OCI-LY7 (cell line): ENCODE measurements at regions not wholly inside any gene's neighbourhood (a gene's known extent, or its start where the extent isn't known, plus 50 kb on each side); places are given as distances from the start of the nearest gene placed in this dataset.

Source experiments
- BruUV-seq: library from RNA; stranded (reverse); fragments of 400-500 nt; replicated peaks from 2 replicates; lab custom pipeline; 2021; lab: Mats Ljungman, UMichigan
- CTCF ChIA-PET: fragments of 300-600 bp; sonication (Branson Sonifier 250); formaldehyde crosslinking; loops from one replicate; lab custom pipeline; 2022; ENCODE audit warnings: antibody characterized with exemption; ENCODE audit not compliant: unreplicated experiment; lab: Charles Lee
- POLR2A ChIA-PET: fragments of 300-600 bp; sonication (Branson Sonifier 250); formaldehyde crosslinking; loops from one replicate; lab custom pipeline; 2022; ENCODE audit warnings: antibody characterized with exemption; lab: Charles Lee
- DNase-seq: peaks from one replicate; pipeline ENCODE4 v3.0.0-alpha.2; 2015; ENCODE audit warnings: low spot score
- H2AFZ ChIP-seq: fragments of 200-600 bp; sonication (generic), shearing (Covaris generic); 2 replicates; pipeline ENCODE4 v1.6.1; 2014; ENCODE audit warnings: mild to moderate bottlenecking, antibody characterized with exemption, low read length, moderate library complexity
- H3K27ac ChIP-seq: fragments of 200-600 bp; sonication (generic); 2 replicates; pipeline ENCODE4 v1.5.1; 2014; ENCODE audit warnings: mixed run types, low read depth, mild to moderate bottlenecking, moderate library complexity, low read length, inconsistent platforms; ENCODE audit not compliant: poor library complexity, severe bottlenecking
- H3K36me3 ChIP-seq: fragments of 200-600 bp; sonication (generic); 2 replicates; pipeline ENCODE4 v1.6.1; 2014; ENCODE audit warnings: mild to moderate bottlenecking, antibody characterized with exemption, low read length, moderate library complexity, mixed read lengths; ENCODE audit not compliant: insufficient read depth
- H3K4me1 ChIP-seq: fragments of 200-600 bp; sonication (generic); 2 replicates; pipeline ENCODE4 v1.5.1; 2014; ENCODE audit warnings: mild to moderate bottlenecking, low read length; ENCODE audit not compliant: insufficient read depth, poor library complexity, severe bottlenecking
- H3K4me2 ChIP-seq: fragments of 200-600 bp; sonication (generic); 2 replicates; pipeline ENCODE4 v1.6.1; 2014; ENCODE audit warnings: mild to moderate bottlenecking, low read length
- H3K4me3 ChIP-seq: fragments of 200-600 bp; sonication (generic); 2 replicates; pipeline ENCODE4 v1.5.1; 2014; ENCODE audit warnings: mild to moderate bottlenecking, low read depth, low read length; ENCODE audit not compliant: poor library complexity, severe bottlenecking
- H3K79me2 ChIP-seq: fragments of 200-600 bp; sonication (generic); 2 replicates; pipeline ENCODE4 v1.6.1; 2016; ENCODE audit warnings: low read depth, mild to moderate bottlenecking, low read length, moderate library complexity, mixed read lengths; ENCODE audit not compliant: insufficient read depth
- H3K9me2 ChIP-seq: fragments of 200-600 bp; sonication (generic); 2 replicates; pipeline ENCODE4 v1.6.1; 2016; ENCODE audit warnings: mild to moderate bottlenecking, low read length, mixed read lengths; ENCODE audit not compliant: insufficient read depth
- H3K9me3 ChIP-seq: fragments of 200-600 bp; sonication (generic); 2 replicates; pipeline ENCODE4 v1.6.1; 2014; ENCODE audit warnings: mild to moderate bottlenecking, mixed run types, low read length, mixed read lengths
- H4K20me1 ChIP-seq: fragments of 200-600 bp; sonication (generic); 2 replicates; pipeline ENCODE4 v1.6.1; 2014; ENCODE audit warnings: mild to moderate bottlenecking, antibody characterized with exemption, low read length, moderate library complexity, mixed read lengths; ENCODE audit not compliant: insufficient read depth
- EZH2phosphoT487 ChIP-seq: fragments of 200-600 bp; sonication (generic); IDR thresholded peaks from 2 replicates; pipeline ENCODE4 v1.6.1; 2018; ENCODE audit warnings: low read depth, borderline replicate concordance, mild to moderate bottlenecking, mixed run types, antibody characterized with exemption, low read length, moderate library complexity, mixed read lengths
- intact Hi-C: fragments of 100-400 bp; cut with micrococcal nuclease; formaldehyde crosslinking; loops from one replicate; pipeline ENCODE4 v1.10.0; 2022; ENCODE audit not compliant: unreplicated experiment
- TF ChIP-seq, protein P1 (sequence below): fragments of 200-600 bp; sonication (generic); conservative IDR thresholded peaks from 2 replicates; pipeline ENCODE4 v1.5.1; 2014; ENCODE audit warnings: mild to moderate bottlenecking, antibody characterized with exemption, low read length, moderate library complexity, mixed read lengths

DNA sequence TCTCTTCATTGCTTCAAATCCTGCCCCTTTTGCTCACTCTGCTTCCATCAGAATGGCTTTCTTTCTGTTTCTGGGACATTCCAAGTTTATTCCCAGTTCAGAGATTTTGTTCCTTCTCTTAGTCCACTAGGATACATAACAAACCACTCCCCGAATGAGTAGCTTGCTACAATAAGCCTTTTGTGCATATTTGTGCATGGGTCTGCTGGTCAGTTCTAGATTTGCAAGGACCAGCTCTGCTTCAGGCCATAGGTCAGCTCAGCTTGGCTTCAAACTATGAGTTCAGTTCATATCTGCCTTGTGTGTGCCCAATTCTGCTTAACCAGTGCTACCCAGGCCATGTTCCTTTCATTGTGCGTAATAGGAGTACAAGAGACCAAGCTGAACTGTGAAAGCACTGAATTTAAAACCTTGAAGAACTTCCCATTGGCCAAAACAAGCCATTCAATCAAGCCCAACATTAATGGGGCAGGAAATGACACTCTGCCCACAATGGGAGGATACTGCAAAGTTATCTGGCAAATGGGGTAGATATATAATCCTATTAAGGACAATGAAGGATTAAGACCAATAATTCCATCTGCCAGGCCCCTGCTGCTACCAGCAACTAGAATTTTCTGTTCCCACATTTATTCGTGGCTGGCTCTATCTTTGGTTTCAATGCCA lies 328.8 kb downstream of the PRELID2 start:
- H3K9me3 ChIP-seq, result no peaks in the 10 kb centered on the region
- no peaks in the 10 kb centered on the region for H3K79me2 ChIP-seq
- H3K4me2 ChIP-seq, result no peak overlapping the region
- H3K27ac ChIP-seq, result no peak overlapping the region
- H2AFZ ChIP-seq, result no peak overlapping the region
- no peak for TF ChIP-seq EZH2phosphoT487
- TF ChIP-seq, protein P1, sequence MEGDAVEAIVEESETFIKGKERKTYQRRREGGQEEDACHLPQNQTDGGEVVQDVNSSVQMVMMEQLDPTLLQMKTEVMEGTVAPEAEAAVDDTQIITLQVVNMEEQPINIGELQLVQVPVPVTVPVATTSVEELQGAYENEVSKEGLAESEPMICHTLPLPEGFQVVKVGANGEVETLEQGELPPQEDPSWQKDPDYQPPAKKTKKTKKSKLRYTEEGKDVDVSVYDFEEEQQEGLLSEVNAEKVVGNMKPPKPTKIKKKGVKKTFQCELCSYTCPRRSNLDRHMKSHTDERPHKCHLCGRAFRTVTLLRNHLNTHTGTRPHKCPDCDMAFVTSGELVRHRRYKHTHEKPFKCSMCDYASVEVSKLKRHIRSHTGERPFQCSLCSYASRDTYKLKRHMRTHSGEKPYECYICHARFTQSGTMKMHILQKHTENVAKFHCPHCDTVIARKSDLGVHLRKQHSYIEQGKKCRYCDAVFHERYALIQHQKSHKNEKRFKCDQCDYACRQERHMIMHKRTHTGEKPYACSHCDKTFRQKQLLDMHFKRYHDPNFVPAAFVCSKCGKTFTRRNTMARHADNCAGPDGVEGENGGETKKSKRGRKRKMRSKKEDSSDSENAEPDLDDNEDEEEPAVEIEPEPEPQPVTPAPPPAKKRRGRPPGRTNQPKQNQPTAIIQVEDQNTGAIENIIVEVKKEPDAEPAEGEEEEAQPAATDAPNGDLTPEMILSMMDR, result no peak
- intact Hi-C loops, result no loop called here
- no TSS peak for BruUV-seq
- DNase-seq, result no peak
- H4K20me1 ChIP-seq, result no peaks in the 10 kb centered on the region
- no peak overlapping the region for H3K4me3 ChIP-seq
- ChIA-PET CTCF (no interaction called here), POLR2A (no interaction called here)
- no peaks in the 10 kb centered on the region for H3K36me3 ChIP-seq
- no peaks in the 10 kb centered on the region for H3K9me2 ChIP-seq
- H3K4me1 ChIP-seq, result no peaks in the 10 kb centered on the region

DNA sequence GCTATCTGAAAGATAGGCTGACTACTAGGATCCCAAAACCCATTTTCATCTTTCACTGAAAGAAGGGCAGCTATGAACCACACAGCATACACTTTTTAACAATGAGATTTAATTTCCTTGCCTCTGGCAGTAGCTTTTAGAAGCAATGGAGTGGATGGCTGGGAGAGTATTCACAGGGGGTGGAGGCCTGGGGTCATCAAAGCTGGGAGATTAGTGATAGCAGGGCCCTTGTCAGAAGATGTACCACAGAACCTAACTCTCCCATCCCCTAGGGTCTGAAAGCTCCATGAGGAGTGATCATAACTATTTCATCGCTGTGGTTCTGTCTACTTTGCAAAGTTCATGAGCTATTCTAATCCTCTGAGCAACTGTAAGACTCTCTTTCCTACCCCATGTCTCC lies 332.2 kb downstream of the PRELID2 start:
- no peak overlapping the region for H3K4me2 ChIP-seq
- no peak overlapping the region for H2AFZ ChIP-seq
- H3K27ac ChIP-seq, result no peak overlapping the region
- no peaks in the 10 kb centered on the region for H3K9me3 ChIP-seq
- DNase-seq, result no peak
- intact Hi-C loops, result no loop called here
- H3K4me1 ChIP-seq, result no peaks in the 10 kb centered on the region
- H3K79me2 ChIP-seq, result no peaks in the 10 kb centered on the region
- BruUV-seq, result no TSS peak
- H3K36me3 ChIP-seq, result no peaks in the 10 kb centered on the region
- POLR2A ChIA-PET, result interaction anchor here (0.7 kb wide), 2 partner anchors 46 to 97 kb away, joined by 3 to 4 read pairs; no protein-coding TSS in a partner anchor
- CTCF ChIA-PET, result interaction anchor here (0.5 kb wide), 1 partner anchor 413 kb away, joined by 3 read pairs; no protein-coding TSS in a partner anchor
- H3K4me3 ChIP-seq, result no peak overlapping the region
- no peaks in the 10 kb centered on the region for H4K20me1 ChIP-seq
- no peak for TF ChIP-seq EZH2phosphoT487
- TF ChIP-seq, protein P1, result no peak
- no peaks in the 10 kb centered on the region for H3K9me2 ChIP-seq

DNA sequence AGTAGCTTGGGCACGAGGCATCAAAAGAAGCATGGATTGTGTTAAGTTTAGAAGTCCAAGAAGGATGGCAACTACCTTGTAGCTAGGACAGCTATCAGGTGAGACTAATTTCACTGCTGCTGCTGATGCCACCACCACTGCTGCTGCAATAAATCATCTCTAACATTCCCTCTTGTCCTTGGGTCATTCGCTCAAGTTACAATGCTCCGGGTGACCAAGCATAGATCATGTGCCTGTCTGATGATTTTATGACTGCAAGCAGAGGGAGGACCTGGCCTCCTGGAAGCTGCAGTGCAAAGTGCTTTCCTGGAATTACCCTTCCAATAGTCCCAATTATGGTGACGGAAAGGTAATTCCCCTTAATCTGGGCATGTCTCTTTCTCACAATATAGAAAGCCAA lies 334.4 kb downstream of the PRELID2 start:
- Histone ChIP-seq H3K36me3 (no peaks in the 10 kb centered on the region), H3K4me2 (no peak overlapping the region), H4K20me1 (no peaks in the 10 kb centered on the region), H3K9me2 (no peaks in the 10 kb centered on the region), H3K4me1 (no peaks in the 10 kb centered on the region), H2AFZ (no peak overlapping the region), H3K9me3 (no peaks in the 10 kb centered on the region), H3K79me2 (no peaks in the 10 kb centered on the region), H3K27ac (no peak overlapping the region), H3K4me3 (no peak overlapping the region)
- POLR2A ChIA-PET, result interaction anchor here (0.6 to 1.3 kb wide), 2 partner anchors 11 to 13 kb away, joined by 3 to 5 read pairs; no protein-coding TSS in a partner anchor
- no peak for DNase-seq
- no peak for TF ChIP-seq EZH2phosphoT487
- TF ChIP-seq, protein P1, result no peak
- CTCF ChIA-PET, result no interaction called here
- BruUV-seq, result no TSS peak
- intact Hi-C loops, result no loop called here
